GM18861 (cell line): ENCODE measurements at regions not wholly inside any gene's neighbourhood (a gene's known extent, or its start where the extent isn't known, plus 50 kb on each side); places are given as distances from the start of the nearest gene placed in this dataset.

Experiments
- ATAC-seq: cut with Tn5 transposase; IDR thresholded peaks from one replicate; pipeline ENCODE4 v1.9.1; 2021; ENCODE audit not compliant: unreplicated experiment

DNA sequence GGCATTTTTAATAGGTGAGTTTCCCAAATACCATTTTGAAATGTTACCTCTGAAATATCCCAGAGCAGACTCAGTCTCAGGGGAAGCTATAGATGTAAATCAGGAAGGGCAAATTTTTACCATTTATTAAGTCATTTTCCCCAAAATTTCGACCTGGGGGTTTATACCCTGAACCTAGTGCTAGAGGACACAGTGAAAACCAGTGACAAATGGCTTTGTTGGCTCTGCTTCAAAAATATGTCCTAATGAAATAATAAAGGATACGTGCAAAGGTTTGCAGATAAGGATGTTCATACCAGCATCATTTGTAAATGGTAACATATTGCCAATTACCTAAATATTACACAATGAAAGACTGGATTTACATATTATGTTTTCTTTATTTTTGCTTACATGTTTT is 546.7 kb upstream of the ADAMTS9 start:
- no peak for ATAC-seq

DNA sequence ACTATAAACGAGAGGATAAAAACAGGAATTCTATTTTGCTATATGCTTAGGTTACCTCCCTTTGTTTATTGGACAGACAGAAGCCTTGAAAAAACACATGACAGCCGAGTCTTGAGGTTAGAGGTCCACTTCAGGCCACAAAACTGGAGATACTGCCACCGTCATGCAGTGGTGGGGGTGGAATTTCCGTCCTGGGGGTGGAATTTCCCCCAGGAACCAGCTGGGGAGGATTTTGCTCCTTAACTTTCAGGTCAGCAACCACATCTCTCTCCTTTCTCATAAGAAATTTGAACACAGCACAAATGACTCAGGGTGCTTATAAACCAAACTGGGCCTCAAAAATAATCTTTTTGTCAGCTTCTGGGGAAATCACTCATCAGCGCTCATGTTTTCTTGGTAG is 545.8 kb upstream of the ADAMTS9 start:
- ATAC-seq: no peak

GRCh38 chr3:65231544-65231943 is 543.7 kb upstream of the ADAMTS9 start:
- ATAC-seq: no peak

GRCh38 chr3:65230261-65231139 is 542.7 kb upstream of the ADAMTS9 start:
- no peak for ATAC-seq

- ATAC-seq: no peak
Measured at GRCh38 chr3:65226287-65226686, 538.5 kb upstream of the ADAMTS9 start.

DNA sequence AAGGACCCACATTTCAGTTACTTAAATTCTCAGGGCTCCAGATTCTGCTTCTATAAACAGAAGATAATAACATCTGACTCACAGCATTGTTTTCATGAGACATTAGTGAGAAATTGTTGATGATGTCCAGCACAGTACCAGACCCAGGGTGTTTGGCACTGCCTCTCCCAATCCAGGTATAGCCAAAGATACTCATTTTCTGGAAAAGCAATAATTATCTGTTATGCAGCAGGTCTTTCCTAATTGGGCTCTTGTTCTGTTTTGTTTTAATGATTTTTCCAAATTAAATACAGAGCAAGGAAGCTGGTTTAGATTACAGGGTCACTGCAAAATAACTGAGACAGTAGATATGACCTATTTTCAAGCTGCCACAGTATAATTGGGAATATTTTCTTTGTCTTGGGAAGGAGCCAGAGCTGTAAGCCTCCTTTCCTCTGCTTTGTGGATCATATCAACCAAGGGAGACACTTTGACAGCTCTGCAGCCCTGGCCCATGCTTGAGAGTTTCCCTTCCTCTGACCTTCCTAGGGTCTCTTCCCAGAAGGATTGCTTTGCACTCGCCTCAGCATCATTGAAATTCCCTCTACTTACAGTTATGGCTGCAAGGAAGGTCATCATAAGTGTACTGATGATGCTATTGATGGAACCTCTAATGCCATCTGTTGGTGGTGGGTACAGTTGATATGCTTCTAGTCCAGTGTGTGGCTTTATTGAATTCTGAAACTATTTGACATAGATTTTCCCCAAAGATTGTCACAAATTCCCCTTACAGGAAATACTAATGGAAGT is 522.4 kb upstream of the ADAMTS9 start:
- no peak for ATAC-seq

- ATAC-seq: no peak
Measured at GRCh38 chr3:65202395-65202794, 514.6 kb upstream of the ADAMTS9 start.

GRCh38 chr3:65201926-65202325 is 514.1 kb upstream of the ADAMTS9 start:
- ATAC-seq: no peak

- ATAC-seq: no peak
Measured at GRCh38 chr3:65200310-65200970, 512.6 kb upstream of the ADAMTS9 start.

GRCh38 chr3:65196663-65197062 is 508.9 kb upstream of the ADAMTS9 start:
- no peak for ATAC-seq

- no peak for ATAC-seq
Measured at GRCh38 chr3:65195211-65196006, 507.6 kb upstream of the ADAMTS9 start.

- ATAC-seq: no peak
Measured at GRCh38 chr3:65194744-65195143, 506.9 kb upstream of the ADAMTS9 start.

GRCh38 chr3:65194047-65194714 is 506.4 kb upstream of the ADAMTS9 start:
- ATAC-seq: no peak

DNA sequence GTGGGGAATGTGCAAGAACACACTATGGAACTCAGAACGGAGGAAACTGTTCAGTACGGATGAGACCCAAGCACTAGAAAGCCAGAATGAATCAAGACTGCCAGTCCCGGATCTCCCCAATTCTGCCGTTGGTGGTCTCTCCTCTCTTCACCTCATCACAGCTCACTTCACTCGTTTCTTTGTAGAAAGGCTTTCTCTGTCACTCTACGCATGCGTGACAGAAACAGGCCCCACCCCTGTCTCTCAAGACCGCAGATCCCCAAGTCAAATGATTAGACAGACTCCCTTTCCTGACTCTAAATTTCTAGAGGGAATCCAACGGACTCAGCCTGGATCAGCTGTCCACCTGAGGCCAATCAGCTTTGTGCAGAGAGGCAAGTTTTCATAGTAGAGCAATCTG is 505.7 kb upstream of the ADAMTS9 start:
- no peak for ATAC-seq

- no peak for ATAC-seq
Measured at GRCh38 chr3:65190111-65190510, 502.3 kb upstream of the ADAMTS9 start.

- no peak for ATAC-seq
Measured at GRCh38 chr3:65186268-65186667, 498.5 kb upstream of the ADAMTS9 start.

DNA sequence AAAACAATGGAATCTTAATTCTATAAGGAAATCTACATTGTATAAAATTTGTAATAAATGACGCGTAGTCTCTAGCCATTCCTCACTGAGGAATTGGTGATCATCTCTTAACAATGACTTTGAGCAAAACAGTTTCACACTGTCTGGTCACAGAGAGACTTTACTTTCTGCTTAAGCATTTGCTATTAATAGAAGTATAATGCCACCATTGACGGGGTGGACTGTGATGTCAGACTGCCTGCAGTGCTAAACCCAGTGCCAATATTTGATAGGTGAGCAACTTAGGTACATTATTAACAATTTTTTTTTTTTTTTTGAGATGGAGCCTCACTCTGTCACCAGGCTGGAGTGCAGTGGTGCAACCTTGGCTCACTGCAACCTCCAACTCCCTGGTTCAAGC is 494.9 kb upstream of the ADAMTS9 start:
- ATAC-seq: no peak

- no peak for ATAC-seq
Measured at GRCh38 chr3:65182085-65182484, 494.3 kb upstream of the ADAMTS9 start.

DNA sequence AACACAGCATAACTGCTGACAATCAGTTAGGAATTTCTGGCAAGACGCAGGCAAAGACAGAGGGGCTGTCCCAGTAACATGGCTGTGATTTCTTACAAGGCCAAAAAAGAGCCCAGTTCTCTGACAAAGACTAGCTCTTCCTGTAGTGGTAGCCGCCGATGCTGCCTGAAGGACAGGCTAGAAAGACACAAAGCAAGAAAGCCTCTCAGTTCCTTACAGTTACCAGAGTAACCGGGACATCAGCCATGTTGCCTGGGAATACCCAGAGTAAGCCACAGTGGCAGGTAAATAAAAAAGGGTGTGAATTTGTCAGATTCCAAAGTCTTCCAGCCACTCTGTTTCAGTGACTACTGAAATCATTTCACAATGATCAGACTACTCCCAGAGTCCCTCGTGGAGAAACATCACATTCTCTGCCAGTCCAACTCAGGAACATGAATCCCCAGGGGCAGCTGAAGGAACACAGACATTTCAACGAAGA is 493.6 kb upstream of the ADAMTS9 start:
- no peak for ATAC-seq

DNA sequence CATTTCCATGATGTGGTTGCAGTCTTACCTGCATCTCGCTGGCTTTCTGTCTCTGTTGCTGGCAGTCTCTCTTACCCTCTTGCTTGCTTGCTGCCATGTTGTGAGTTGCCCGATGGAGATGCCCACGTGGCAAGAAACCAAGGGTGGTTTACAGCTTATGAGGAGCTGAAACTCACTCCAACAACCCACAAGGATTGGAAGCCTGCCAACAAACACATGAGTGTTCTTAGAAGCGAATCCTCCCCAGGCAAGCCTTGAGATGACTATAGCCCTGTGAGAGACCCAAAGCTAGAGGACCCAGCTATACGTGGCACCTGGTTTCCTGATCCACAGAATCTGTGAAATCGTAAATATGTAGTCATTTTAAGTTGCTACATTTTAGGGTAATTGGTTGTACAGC is 490.9 kb upstream of the ADAMTS9 start:
- no peak for ATAC-seq
